Neural cell (in vitro differentiated cells): ENCODE measurements at regions not wholly inside any gene's neighbourhood (a gene's known extent, or its start where the extent isn't known, plus 50 kb on each side); places are given as distances from the start of the nearest gene placed in this dataset.

Source experiments
- H2AFZ ChIP-seq: fragments of 200-600, 300-800 bp; sonication (generic), shearing (Covaris generic); 2 replicates; pipeline ENCODE4 v1.6.0; 2014; ENCODE audit warnings: low read depth, mild to moderate bottlenecking, antibody characterized with exemption, low read length, moderate library complexity
- H3F3A ChIP-seq: fragments of 200-600 bp; shearing (Covaris generic); 2 replicates; pipeline ENCODE4 v1.6.1; 2016; ENCODE audit warnings: mild to moderate bottlenecking, moderate library complexity, mixed read lengths, antibody characterized with exemption, low read length; ENCODE audit not compliant: insufficient read depth, poor library complexity, severe bottlenecking
- H3K27ac ChIP-seq: fragments of 200-600, 300-800 bp; sonication (generic), shearing (Covaris generic); 2 replicates; pipeline ENCODE4 v1.5.1; 2014; ENCODE audit warnings: mild to moderate bottlenecking, low read length, moderate library complexity
- H3K27me3 ChIP-seq: fragments of 300-800, 200-600 bp; sonication (generic), shearing (Covaris generic); 2 replicates; pipeline ENCODE4 v1.6.0; 2014; ENCODE audit warnings: mild to moderate bottlenecking, low read depth, low read length, moderate library complexity; ENCODE audit not compliant: insufficient read depth
- H3K36me3 ChIP-seq: fragments of 300-800, 200-600 bp; sonication (generic), shearing (Covaris generic); 2 replicates; pipeline ENCODE4 v1.5.1; 2014; ENCODE audit warnings: mild to moderate bottlenecking, antibody characterized with exemption, low read length, moderate library complexity; ENCODE audit not compliant: insufficient read depth
- H3K4me2 ChIP-seq: fragments of 300-800, 200-600 bp; sonication (generic), shearing (Covaris generic); 2 replicates; pipeline ENCODE4 v1.6.0; 2014; ENCODE audit warnings: mild to moderate bottlenecking, low read length
- H3K4me3 ChIP-seq: fragments of 300-800, 200-600 bp; sonication (generic), shearing (Covaris generic); 2 replicates; pipeline ENCODE4 v1.5.1; 2014; ENCODE audit warnings: mild to moderate bottlenecking, low read length, moderate library complexity
- H3K79me2 ChIP-seq: fragments of 200-600 bp; shearing (Covaris generic); replicated peaks from 2 replicates; pipeline ENCODE4 v1.6.0; 2014; ENCODE audit warnings: mild to moderate bottlenecking, low read length, moderate library complexity; ENCODE audit not compliant: insufficient read depth
- H3K9ac ChIP-seq: fragments of 300-800, 200-600 bp; sonication (generic), shearing (Covaris generic); 2 replicates; pipeline ENCODE4 v1.6.1; 2016; ENCODE audit warnings: mild to moderate bottlenecking, low read length, mixed read lengths
- H3K9me2 ChIP-seq: fragments of 200-600 bp; shearing (Covaris generic); 2 replicates; pipeline ENCODE4 v1.6.1; 2016; ENCODE audit warnings: mild to moderate bottlenecking, low read length, mixed read lengths; ENCODE audit not compliant: insufficient read depth
- H3K9me3 ChIP-seq: fragments of 200-600, 300-800 bp; sonication (generic), shearing (Covaris generic); 2 replicates; pipeline ENCODE4 v1.6.1; 2016; ENCODE audit warnings: mild to moderate bottlenecking, mixed run types, low read length, moderate library complexity, mixed read lengths
- H4K20me1 ChIP-seq: fragments of 200-600 bp; shearing (Covaris generic); 2 replicates; pipeline ENCODE4 v1.6.1; 2016; ENCODE audit warnings: mild to moderate bottlenecking, mixed run types; ENCODE audit not compliant: insufficient read depth
- EP300 ChIP-seq: fragments of 450-650 bp; conservative IDR thresholded peaks from 2 replicates; pipeline ENCODE4 v1.6.1; 2014; ENCODE audit warnings: antibody characterized with exemption, mild to moderate bottlenecking, moderate library complexity; ENCODE audit not compliant: poor library complexity, severe bottlenecking
- EZH2 ChIP-seq: fragments of 200-600, 300-800 bp; shearing (Covaris generic), sonication (generic); IDR thresholded peaks from 2 replicates; pipeline ENCODE4 v1.6.1; 2014; ENCODE audit warnings: antibody characterized with exemption, low read length, borderline replicate concordance, mild to moderate bottlenecking; ENCODE audit not compliant: insufficient read depth, poor library complexity, severe bottlenecking
- MXI1 ChIP-seq: fragments of 450-650 bp; conservative IDR thresholded peaks from 2 replicates; pipeline ENCODE4 v1.6.1; 2014; ENCODE audit warnings: antibody characterized with exemption, mild to moderate bottlenecking; ENCODE audit not compliant: poor library complexity, severe bottlenecking
- POLR2AphosphoS5 ChIP-seq: IDR thresholded peaks from 2 replicates; pipeline ENCODE4 v1.6.1; 2012
- RAD21 ChIP-seq: fragments of 450-650 bp; conservative IDR thresholded peaks from 2 replicates; pipeline ENCODE4 v1.6.1; 2014; ENCODE audit warnings: antibody characterized with exemption, mild to moderate bottlenecking, moderate library complexity
- SMC3 ChIP-seq: fragments of 450-650 bp; conservative IDR thresholded peaks from 2 replicates; pipeline ENCODE4 v1.6.1; 2014; ENCODE audit warnings: antibody characterized with exemption, mild to moderate bottlenecking, moderate library complexity; ENCODE audit not compliant: poor library complexity
- TAF1 ChIP-seq: IDR thresholded peaks from 2 replicates; pipeline ENCODE4 v1.6.1; 2012; ENCODE audit warnings: low read depth
- TF ChIP-seq, protein P1 (sequence below): fragments of 450-650 bp; IDR thresholded peaks from 2 replicates; pipeline ENCODE4 v1.5.1; 2014; ENCODE audit warnings: antibody characterized with exemption, mild to moderate bottlenecking, moderate library complexity; ENCODE audit not compliant: poor library complexity, severe bottlenecking
- TF ChIP-seq, protein P2 (sequence below): IDR thresholded peaks from 2 replicates; pipeline ENCODE4 v1.6.1; 2012; ENCODE audit warnings: borderline replicate concordance

DNA sequence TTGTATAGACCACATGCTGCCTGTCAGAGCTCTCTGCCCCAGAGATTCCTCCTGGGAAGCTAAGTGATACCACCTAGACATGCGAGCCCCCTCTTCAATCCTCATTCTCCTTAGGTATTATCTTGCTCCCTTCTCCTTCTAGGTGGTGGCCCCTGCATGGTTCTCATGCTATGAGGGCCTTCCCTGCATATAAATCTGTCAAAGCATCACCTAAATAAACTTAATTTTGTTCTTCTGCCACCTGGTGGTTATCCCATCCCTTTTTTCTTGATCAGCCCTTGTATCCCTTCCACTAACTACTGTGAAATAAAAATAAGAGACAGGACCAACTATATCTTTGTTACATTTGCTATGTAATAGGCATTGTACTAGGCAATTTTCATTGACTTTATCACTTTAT is 242.1 kb downstream of the CDC14C start:
- H3K4me3 ChIP-seq, result no peak overlapping the region
- no peak for TF ChIP-seq SMC3
- no peak for TF ChIP-seq EZH2
- no peak for TF ChIP-seq EP300
- no peak for TF ChIP-seq POLR2AphosphoS5
- TF ChIP-seq, protein P1, sequence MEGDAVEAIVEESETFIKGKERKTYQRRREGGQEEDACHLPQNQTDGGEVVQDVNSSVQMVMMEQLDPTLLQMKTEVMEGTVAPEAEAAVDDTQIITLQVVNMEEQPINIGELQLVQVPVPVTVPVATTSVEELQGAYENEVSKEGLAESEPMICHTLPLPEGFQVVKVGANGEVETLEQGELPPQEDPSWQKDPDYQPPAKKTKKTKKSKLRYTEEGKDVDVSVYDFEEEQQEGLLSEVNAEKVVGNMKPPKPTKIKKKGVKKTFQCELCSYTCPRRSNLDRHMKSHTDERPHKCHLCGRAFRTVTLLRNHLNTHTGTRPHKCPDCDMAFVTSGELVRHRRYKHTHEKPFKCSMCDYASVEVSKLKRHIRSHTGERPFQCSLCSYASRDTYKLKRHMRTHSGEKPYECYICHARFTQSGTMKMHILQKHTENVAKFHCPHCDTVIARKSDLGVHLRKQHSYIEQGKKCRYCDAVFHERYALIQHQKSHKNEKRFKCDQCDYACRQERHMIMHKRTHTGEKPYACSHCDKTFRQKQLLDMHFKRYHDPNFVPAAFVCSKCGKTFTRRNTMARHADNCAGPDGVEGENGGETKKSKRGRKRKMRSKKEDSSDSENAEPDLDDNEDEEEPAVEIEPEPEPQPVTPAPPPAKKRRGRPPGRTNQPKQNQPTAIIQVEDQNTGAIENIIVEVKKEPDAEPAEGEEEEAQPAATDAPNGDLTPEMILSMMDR, result no peak
- TF ChIP-seq, protein P2, sequence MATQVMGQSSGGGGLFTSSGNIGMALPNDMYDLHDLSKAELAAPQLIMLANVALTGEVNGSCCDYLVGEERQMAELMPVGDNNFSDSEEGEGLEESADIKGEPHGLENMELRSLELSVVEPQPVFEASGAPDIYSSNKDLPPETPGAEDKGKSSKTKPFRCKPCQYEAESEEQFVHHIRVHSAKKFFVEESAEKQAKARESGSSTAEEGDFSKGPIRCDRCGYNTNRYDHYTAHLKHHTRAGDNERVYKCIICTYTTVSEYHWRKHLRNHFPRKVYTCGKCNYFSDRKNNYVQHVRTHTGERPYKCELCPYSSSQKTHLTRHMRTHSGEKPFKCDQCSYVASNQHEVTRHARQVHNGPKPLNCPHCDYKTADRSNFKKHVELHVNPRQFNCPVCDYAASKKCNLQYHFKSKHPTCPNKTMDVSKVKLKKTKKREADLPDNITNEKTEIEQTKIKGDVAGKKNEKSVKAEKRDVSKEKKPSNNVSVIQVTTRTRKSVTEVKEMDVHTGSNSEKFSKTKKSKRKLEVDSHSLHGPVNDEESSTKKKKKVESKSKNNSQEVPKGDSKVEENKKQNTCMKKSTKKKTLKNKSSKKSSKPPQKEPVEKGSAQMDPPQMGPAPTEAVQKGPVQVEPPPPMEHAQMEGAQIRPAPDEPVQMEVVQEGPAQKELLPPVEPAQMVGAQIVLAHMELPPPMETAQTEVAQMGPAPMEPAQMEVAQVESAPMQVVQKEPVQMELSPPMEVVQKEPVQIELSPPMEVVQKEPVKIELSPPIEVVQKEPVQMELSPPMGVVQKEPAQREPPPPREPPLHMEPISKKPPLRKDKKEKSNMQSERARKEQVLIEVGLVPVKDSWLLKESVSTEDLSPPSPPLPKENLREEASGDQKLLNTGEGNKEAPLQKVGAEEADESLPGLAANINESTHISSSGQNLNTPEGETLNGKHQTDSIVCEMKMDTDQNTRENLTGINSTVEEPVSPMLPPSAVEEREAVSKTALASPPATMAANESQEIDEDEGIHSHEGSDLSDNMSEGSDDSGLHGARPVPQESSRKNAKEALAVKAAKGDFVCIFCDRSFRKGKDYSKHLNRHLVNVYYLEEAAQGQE, result no peak
- TF ChIP-seq TAF1, result no peak
- no peak for TF ChIP-seq RAD21
- no peak for TF ChIP-seq MXI1
- H2AFZ ChIP-seq, result no peak overlapping the region
- H3K9me3 ChIP-seq, result no peaks in the 10 kb centered on the region
- H4K20me1 ChIP-seq, result no peaks in the 10 kb centered on the region
- H3K27ac ChIP-seq, result no peak overlapping the region
- H3K4me2 ChIP-seq, result no peak overlapping the region
- H3K9me2 ChIP-seq, result no peaks in the 10 kb centered on the region
- H3K36me3 ChIP-seq, result no peaks in the 10 kb centered on the region
- H3K9ac ChIP-seq, result no peak overlapping the region
- no peaks in the 10 kb centered on the region for H3F3A ChIP-seq
- H3K27me3 ChIP-seq, result no peaks in the 10 kb centered on the region
- no peaks in the 10 kb centered on the region for H3K79me2 ChIP-seq

DNA sequence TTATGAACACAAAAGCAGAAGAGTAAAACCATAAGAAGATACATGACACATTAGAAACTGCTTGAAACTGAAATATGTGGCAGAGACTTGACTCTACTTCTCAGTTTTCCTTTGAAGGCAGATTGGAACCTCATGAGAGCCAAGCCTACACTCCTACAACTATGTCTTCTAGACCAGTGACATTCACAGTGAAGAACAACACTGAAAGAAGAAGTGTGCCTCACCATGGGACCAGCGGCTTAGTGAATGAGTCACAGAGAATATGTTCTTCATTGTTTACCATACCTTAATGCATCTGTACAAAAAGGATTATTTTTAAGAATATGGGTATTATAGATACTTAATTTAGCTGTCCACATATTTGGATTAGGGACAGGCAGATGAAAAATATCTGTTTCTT is 248.3 kb downstream of the CDC14C start:
- no peak overlapping the region for H3K4me3 ChIP-seq
- no peak for TF ChIP-seq EZH2
- TF ChIP-seq, protein P2, result no peak
- TF ChIP-seq SMC3, result no peak
- TF ChIP-seq, protein P1, result no peak
- TF ChIP-seq RAD21, result no peak
- no peak for TF ChIP-seq POLR2AphosphoS5
- no peak for TF ChIP-seq MXI1
- TF ChIP-seq EP300, result no peak
- TF ChIP-seq TAF1, result no peak

More for the DNA sequence above, 248.3 kb downstream of the CDC14C start:
- Histone ChIP-seq H3K36me3 (no peaks in the 10 kb centered on the region), H3F3A (no peaks in the 10 kb centered on the region), H3K9me3 (no peaks in the 10 kb centered on the region), H3K27me3 (no peaks in the 10 kb centered on the region), H2AFZ (no peak overlapping the region), H3K9ac (no peak overlapping the region), H3K27ac (no peak overlapping the region), H3K4me2 (no peak overlapping the region), H3K9me2 (no peaks in the 10 kb centered on the region), H4K20me1 (no peaks in the 10 kb centered on the region), H3K79me2 (no peaks in the 10 kb centered on the region)
